Mesendoderm (in vitro differentiated cells): ENCODE measurements at regions not wholly inside any gene's neighbourhood (a gene's known extent, or its start where the extent isn't known, plus 50 kb on each side); places are given as distances from the start of the nearest gene placed in this dataset.

Source experiments
- DNase-seq: peaks from one replicate; pipeline ENCODE4 v3.0.0; 2013
- H2AK5ac ChIP-seq: 2 replicates; pipeline ENCODE4 v1.6.1; 2013; ENCODE audit warnings: low read length, inconsistent platforms
- H2BK120ac ChIP-seq: 2 replicates; pipeline ENCODE4 v1.6.1; 2013; ENCODE audit warnings: low read depth, mild to moderate bottlenecking, low read length, moderate library complexity, mixed read lengths
- H2BK15ac ChIP-seq: replicated peaks from 2 replicates; pipeline ENCODE4 v1.6.1; 2013; ENCODE audit warnings: low read depth, mild to moderate bottlenecking, moderate library complexity
- H2BK5ac ChIP-seq: 2 replicates; pipeline ENCODE4 v1.6.1; 2013; ENCODE audit warnings: low read length, inconsistent platforms
- H3K18ac ChIP-seq: 2 replicates; pipeline ENCODE4 v1.6.1; 2013; ENCODE audit warnings: mild to moderate bottlenecking, low read length, mixed read lengths
- H3K23ac ChIP-seq: one replicate; pipeline ENCODE4 v1.6.1; 2013; ENCODE audit warnings: low read length
- H3K27ac ChIP-seq: 2 replicates; pipeline ENCODE4 v1.5.1; 2013; ENCODE audit warnings: low read depth, mild to moderate bottlenecking, inconsistent platforms, low read length, moderate library complexity
- H3K27me3 ChIP-seq: 2 replicates; pipeline ENCODE4 v1.6.1; 2013; ENCODE audit warnings: low read length, control low read depth, mild to moderate bottlenecking, inconsistent platforms; ENCODE audit not compliant: insufficient read depth, poor library complexity
- H3K36me3 ChIP-seq: 2 replicates; pipeline ENCODE4 v1.6.1; 2013; ENCODE audit warnings: low read length, inconsistent platforms; ENCODE audit not compliant: control insufficient read depth, insufficient read depth
- H3K4ac ChIP-seq: one replicate; pipeline ENCODE4 v1.6.1; 2013; ENCODE audit warnings: low read depth, mild to moderate bottlenecking, low read length, moderate library complexity
- H3K4me1 ChIP-seq: 2 replicates; pipeline ENCODE4 v1.6.1; 2013; ENCODE audit warnings: low read depth, low read length, inconsistent platforms; ENCODE audit not compliant: control insufficient read depth
- H3K4me2 ChIP-seq: 2 replicates; pipeline ENCODE4 v1.6.1; 2013; ENCODE audit warnings: low read length
- H3K4me3 ChIP-seq: 2 replicates; pipeline ENCODE4 v1.5.1; 2013; ENCODE audit warnings: mild to moderate bottlenecking, low read length
- H3K56ac ChIP-seq: one replicate; pipeline ENCODE4 v1.6.1; 2013; ENCODE audit warnings: low read length
- H3K79me1 ChIP-seq: 2 replicates; pipeline ENCODE4 v1.6.1; 2013; ENCODE audit warnings: low read length, inconsistent platforms
- H3K79me2 ChIP-seq: 2 replicates; pipeline ENCODE4 v1.6.1; 2013; ENCODE audit warnings: mild to moderate bottlenecking, low read length; ENCODE audit not compliant: control insufficient read depth, insufficient read depth
- H3K9ac ChIP-seq: 2 replicates; pipeline ENCODE4 v1.6.1; 2013; ENCODE audit warnings: low read length, inconsistent platforms
- H4K5ac ChIP-seq: one replicate; pipeline ENCODE4 v1.6.1; 2013; ENCODE audit warnings: low read length
- H4K8ac ChIP-seq: one replicate; pipeline ENCODE4 v1.6.1; 2013; ENCODE audit warnings: low read depth, mild to moderate bottlenecking, control low read depth, low read length, moderate library complexity
- WGBS: extraction: QIAGEN DNeasy Blood & Tissue Kit; methylation state at CpG from one replicate; pipeline ENCODE4 v1.1.7; 2013; ENCODE audit warnings: low lambda C conversion rate, missing lambda C conversion rate; ENCODE audit not compliant: insufficient coverage; ENCODE audit errors: extremely low coverage; 5-methylcytosine and 5-hydroxymethylcytosine counted together

DNA sequence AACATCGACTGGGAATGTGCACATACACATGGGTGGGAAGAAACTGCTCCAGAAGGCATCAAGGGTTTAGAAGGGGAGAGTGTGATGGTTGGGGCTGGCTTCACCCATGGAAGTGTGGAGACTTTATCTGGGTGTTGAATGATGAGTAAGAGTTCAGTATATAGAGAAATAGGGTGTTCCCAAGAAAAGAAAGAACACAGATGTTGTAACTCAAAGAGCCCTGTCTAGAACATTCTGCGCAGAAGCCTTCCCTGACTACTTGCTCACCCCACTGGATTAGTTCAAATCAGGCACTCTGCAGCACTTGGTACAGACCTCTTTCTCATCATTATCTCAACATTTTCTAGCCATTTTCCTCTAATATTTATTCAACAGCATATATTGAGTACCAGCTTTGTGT, 491.7 kb downstream of the SNAPC1 start:
- Histone ChIP-seq H3K4me3 (no peak overlapping the region), H3K18ac (no peak overlapping the region), H2BK15ac (no peak overlapping the region), H4K8ac (no peak overlapping the region), H3K27ac (no peak overlapping the region), H3K4me1 (no peaks in the 10 kb centered on the region), H3K56ac (no peak overlapping the region), H2BK120ac (no peak overlapping the region), H3K36me3 (no peaks in the 10 kb centered on the region), H2AK5ac (no peak overlapping the region), H2BK5ac (no peak overlapping the region), H3K79me1 (no peaks in the 10 kb centered on the region), H3K9ac (no peak overlapping the region), H3K4ac (no peak overlapping the region), H3K4me2 (no peak overlapping the region), H3K27me3 (no peaks in the 10 kb centered on the region), H4K5ac (no peak overlapping the region), H3K23ac (no peak overlapping the region), H3K79me2 (no peaks in the 10 kb centered on the region)
- no CpG with 5 or more reads among the region's 2 CpGs for WGBS
- no peak for DNase-seq

- H2BK5ac ChIP-seq = no peak overlapping the region
Observed at GRCh38 chr14:62269204-62269603, 507.0 kb downstream of the SNAPC1 start.

DNA sequence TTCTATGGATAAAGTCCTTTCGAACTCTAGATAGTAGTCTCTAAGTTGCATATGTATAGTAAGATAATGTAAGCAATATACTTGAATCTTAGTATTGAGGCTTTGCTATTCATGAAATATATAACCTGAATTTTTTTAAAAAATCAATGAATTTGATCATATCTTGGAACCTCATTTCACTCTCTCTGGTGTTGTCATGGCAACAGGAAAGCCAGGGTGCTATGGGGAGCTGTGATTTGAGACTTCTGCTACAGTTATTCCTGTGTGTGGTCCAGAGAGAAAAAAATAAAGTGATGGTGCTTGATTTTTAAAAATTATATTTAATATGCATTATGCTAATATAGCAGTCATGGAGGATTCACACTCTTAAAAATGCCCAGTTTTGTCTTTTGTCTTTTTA, 508.0 kb downstream of the SNAPC1 start:
- no peak overlapping the region for H3K4me3 ChIP-seq
- H3K36me3 ChIP-seq = no peaks in the 10 kb centered on the region
- no peak overlapping the region for H2AK5ac ChIP-seq
- no peaks in the 10 kb centered on the region for H3K27me3 ChIP-seq
- H3K4ac ChIP-seq = no peak overlapping the region
- no peak overlapping the region for H3K27ac ChIP-seq
- DNase-seq = no peak
- no peaks in the 10 kb centered on the region for H3K79me2 ChIP-seq
- no CpG with 5 or more reads among the region's 1 CpG for WGBS
- H4K5ac ChIP-seq = no peak overlapping the region
- no peak overlapping the region for H2BK5ac ChIP-seq
- no peak overlapping the region for H3K4me2 ChIP-seq
- no peak overlapping the region for H3K9ac ChIP-seq
- no peak overlapping the region for H2BK120ac ChIP-seq
- no peak overlapping the region for H4K8ac ChIP-seq
- no peak overlapping the region for H3K23ac ChIP-seq
- H3K56ac ChIP-seq = no peak overlapping the region
- H2BK15ac ChIP-seq = no peak overlapping the region
- H3K4me1 ChIP-seq = no peaks in the 10 kb centered on the region
- no peak overlapping the region for H3K18ac ChIP-seq
- no peaks in the 10 kb centered on the region for H3K79me1 ChIP-seq

More at GRCh38 chr14:62269204-62269603, 507.0 kb downstream of the SNAPC1 start:
- Histone ChIP-seq H3K18ac (no peak overlapping the region), H3K4me1 (no peaks in the 10 kb centered on the region), H3K36me3 (no peaks in the 10 kb centered on the region), H3K27ac (no peak overlapping the region), H3K4me2 (no peak overlapping the region), H2AK5ac (no peak overlapping the region), H2BK15ac (no peak overlapping the region), H3K4ac (no peak overlapping the region), H4K5ac (no peak overlapping the region), H3K23ac (no peak overlapping the region), H3K79me2 (no peaks in the 10 kb centered on the region), H3K79me1 (no peaks in the 10 kb centered on the region), H3K4me3 (no peak overlapping the region), H2BK120ac (no peak overlapping the region), H3K27me3 (no peaks in the 10 kb centered on the region), H3K56ac (no peak overlapping the region), H4K8ac (no peak overlapping the region), H3K9ac (no peak overlapping the region)
- WGBS = no CpG with 5 or more reads among the region's 6 CpGs
- no peak for DNase-seq

DNA sequence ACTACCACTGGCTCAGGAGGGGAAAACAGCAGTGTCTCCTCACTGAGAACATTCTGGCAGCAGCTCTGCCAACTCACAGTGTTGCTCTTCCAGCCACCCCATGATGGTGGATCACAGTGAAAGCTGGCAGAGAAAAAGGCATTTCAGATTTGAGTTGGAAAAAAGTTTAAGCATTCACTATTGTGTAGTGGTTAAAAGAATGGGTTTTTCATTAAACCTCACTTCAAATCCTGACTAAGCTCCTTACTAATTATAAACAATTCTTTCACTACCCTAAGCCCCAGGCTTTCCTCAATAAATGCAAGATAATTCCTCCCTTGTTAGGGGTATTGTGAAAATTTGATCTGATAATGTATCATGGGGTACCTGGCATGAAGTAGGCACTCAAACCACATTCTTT, 518.1 kb downstream of the SNAPC1 start:
- H3K18ac ChIP-seq = no peak overlapping the region
- DNase-seq = no peak
- no peaks in the 10 kb centered on the region for H3K79me2 ChIP-seq
- H2AK5ac ChIP-seq = no peak overlapping the region
- no peak overlapping the region for H2BK5ac ChIP-seq
- H3K56ac ChIP-seq = no peak overlapping the region
- H3K9ac ChIP-seq = no peak overlapping the region
- no peaks in the 10 kb centered on the region for H3K4me1 ChIP-seq
- no peak overlapping the region for H3K4me2 ChIP-seq
- no peak overlapping the region for H2BK15ac ChIP-seq
- H3K4ac ChIP-seq = no peak overlapping the region
- no peak overlapping the region for H3K23ac ChIP-seq
- no peaks in the 10 kb centered on the region for H3K27me3 ChIP-seq
- no peaks in the 10 kb centered on the region for H3K36me3 ChIP-seq
- H3K4me3 ChIP-seq = no peak overlapping the region
- no peaks in the 10 kb centered on the region for H3K79me1 ChIP-seq
- no peak overlapping the region for H2BK120ac ChIP-seq
- H4K5ac ChIP-seq = no peak overlapping the region
- H3K27ac ChIP-seq = no peak overlapping the region
- H4K8ac ChIP-seq = no peak overlapping the region

- H3K4me2 ChIP-seq = no peak overlapping the region
- no peak overlapping the region for H3K23ac ChIP-seq
- no peak overlapping the region for H3K4ac ChIP-seq
- H2BK15ac ChIP-seq = no peak overlapping the region
- WGBS = no CpG with 5 or more reads among the region's 4 CpGs
- no peak for DNase-seq
- no peaks in the 10 kb centered on the region for H3K27me3 ChIP-seq
- H3K79me2 ChIP-seq = no peaks in the 10 kb centered on the region
- no peaks in the 10 kb centered on the region for H3K36me3 ChIP-seq
- no peak overlapping the region for H4K5ac ChIP-seq
- no peaks in the 10 kb centered on the region for H3K79me1 ChIP-seq
- H2AK5ac ChIP-seq = no peak overlapping the region
- H3K9ac ChIP-seq = no peak overlapping the region
- H3K4me1 ChIP-seq = no peaks in the 10 kb centered on the region
- H2BK5ac ChIP-seq = no peak overlapping the region
- no peak overlapping the region for H3K56ac ChIP-seq
- H2BK120ac ChIP-seq = no peak overlapping the region
- no peak overlapping the region for H3K27ac ChIP-seq
- no peak overlapping the region for H4K8ac ChIP-seq
- H3K4me3 ChIP-seq = no peak overlapping the region
- H3K18ac ChIP-seq = no peak overlapping the region
Observed at GRCh38 chr14:62283837-62284236, 521.6 kb downstream of the SNAPC1 start.

GRCh38 chr14:62289471-62289870, 527.3 kb downstream of the SNAPC1 start:
- H3K4ac ChIP-seq = no peak overlapping the region
- H3K27me3 ChIP-seq = no peaks in the 10 kb centered on the region
- H4K5ac ChIP-seq = no peak overlapping the region
- no peak overlapping the region for H2BK5ac ChIP-seq
- no peak overlapping the region for H2BK120ac ChIP-seq
- no peak overlapping the region for H3K9ac ChIP-seq
- no peak overlapping the region for H3K56ac ChIP-seq
- H4K8ac ChIP-seq = no peak overlapping the region
- H2BK15ac ChIP-seq = no peak overlapping the region
- no peak overlapping the region for H3K4me2 ChIP-seq
- H3K4me3 ChIP-seq = no peak overlapping the region
- no peak for DNase-seq
- no peaks in the 10 kb centered on the region for H3K79me1 ChIP-seq
- no peak overlapping the region for H3K18ac ChIP-seq
- no peaks in the 10 kb centered on the region for H3K79me2 ChIP-seq
- H3K27ac ChIP-seq = no peak overlapping the region
- no peak overlapping the region for H2AK5ac ChIP-seq
- no peaks in the 10 kb centered on the region for H3K4me1 ChIP-seq
- no CpG with 5 or more reads among the region's 3 CpGs for WGBS
- H3K36me3 ChIP-seq = no peaks in the 10 kb centered on the region
- H3K23ac ChIP-seq = no peak overlapping the region
